A673 (cell line): ENCODE measurements at regions not wholly inside any gene's neighbourhood (a gene's known extent, or its start where the extent isn't known, plus 50 kb on each side); places are given as distances from the start of the nearest gene placed in this dataset.

Experiments
- BruUV-seq: library from RNA; stranded (reverse); fragments of 400-500 nt; replicated peaks from 2 replicates; lab custom pipeline; 2021; lab: Mats Ljungman, UMichigan
- CTCF ChIA-PET: fragments of 300-600 bp; sonication (Branson Sonifier 250); formaldehyde crosslinking; loops from one replicate; lab custom pipeline; 2022; ENCODE audit warnings: antibody characterized with exemption; lab: Charles Lee
- POLR2A ChIA-PET: fragments of 300-600 bp; sonication (Branson Sonifier 250); formaldehyde crosslinking; loops from one replicate; lab custom pipeline; 2022; ENCODE audit warnings: antibody characterized with exemption; ENCODE audit not compliant: low non-redundant PET; lab: Charles Lee
- DNase-seq: peaks from one replicate; pipeline ENCODE4 v3.0.0-alpha.2; 2015; ENCODE audit warnings: low spot score
- H3K27ac ChIP-seq: fragments of 200-600 bp; sonication (generic); 2 replicates; pipeline ENCODE4 v1.5.1; 2016; ENCODE audit warnings: mixed run types, low read depth, mild to moderate bottlenecking, mixed read lengths, antibody characterized with exemption, low read length; ENCODE audit not compliant: poor library complexity, severe bottlenecking
- H3K27me3 ChIP-seq: fragments of 200-600 bp; sonication (generic); replicated peaks from 2 replicates; pipeline ENCODE4 v1.6.1; 2017; ENCODE audit warnings: mixed run types, low read depth, mild to moderate bottlenecking, mixed read lengths, antibody characterized with exemption, low read length; ENCODE audit not compliant: insufficient read depth, poor library complexity
- H3K36me3 ChIP-seq: fragments of 200-600 bp; sonication (generic); 2 replicates; pipeline ENCODE4 v1.6.1; 2016; ENCODE audit warnings: mixed run types, mild to moderate bottlenecking, mixed read lengths, antibody characterized with exemption, low read length; ENCODE audit not compliant: insufficient read depth, poor library complexity, severe bottlenecking
- H3K4me1 ChIP-seq: fragments of 200-600 bp; sonication (generic); 2 replicates; pipeline ENCODE4 v1.6.1; 2017; ENCODE audit warnings: mixed run types, mild to moderate bottlenecking, mixed read lengths, antibody characterized with exemption, low read length; ENCODE audit not compliant: insufficient read depth, poor library complexity, severe bottlenecking
- H3K4me3 ChIP-seq: fragments of 200-600 bp; sonication (generic); 2 replicates; pipeline ENCODE4 v1.5.1; 2016; ENCODE audit warnings: low read depth, mixed run types, mild to moderate bottlenecking, mixed read lengths, low read length; ENCODE audit not compliant: poor library complexity, severe bottlenecking
- H3K9me3 ChIP-seq: fragments of 200-600 bp; sonication (generic); 2 replicates; pipeline ENCODE4 v1.6.1; 2016; ENCODE audit warnings: mixed run types, low read depth, mild to moderate bottlenecking, mixed read lengths, antibody characterized with exemption, low read length; ENCODE audit not compliant: poor library complexity, severe bottlenecking
- CTCF ChIP-seq: fragments of 300-800, 200-600 bp; sonication (generic); conservative IDR thresholded peaks from 2 replicates; pipeline ENCODE4 v1.5.1; 2017; ENCODE audit warnings: low read depth, mild to moderate bottlenecking, antibody characterized with exemption, low read length, moderate library complexity, mixed read lengths
- EZH2 ChIP-seq: fragments of 200-600 bp; sonication (generic); IDR thresholded peaks from 2 replicates; pipeline ENCODE4 v1.6.1; 2017; ENCODE audit warnings: borderline replicate concordance, low read depth, mild to moderate bottlenecking, mixed read lengths, antibody characterized with exemption, low read length; ENCODE audit not compliant: poor library complexity, severe bottlenecking
- intact Hi-C: fragments of 100-400 bp; cut with micrococcal nuclease; formaldehyde crosslinking; loops from one replicate; pipeline ENCODE4 v1.10.0; 2022; ENCODE audit not compliant: unreplicated experiment

GRCh38 chr9:71562140-71562539 is 206.2 kb downstream of the CEMIP2 start:
- DNase-seq: no peak
- CTCF ChIA-PET: no interaction called here

GRCh38 chr9:71557310-71557709 is 211.0 kb downstream of the CEMIP2 start:
- no peak overlapping the region for H3K4me3 ChIP-seq
- POLR2A ChIA-PET: no interaction called here
- H3K36me3 ChIP-seq: no peaks in the 10 kb centered on the region
- no peak overlapping the region for H3K27ac ChIP-seq
- BruUV-seq: no TSS peak
- peaks cover 5% of the 10 kb centered on the region for H3K27me3 ChIP-seq
- no peaks in the 10 kb centered on the region for H3K9me3 ChIP-seq
- TF ChIP-seq EZH2: no peak
- TF ChIP-seq CTCF: no peak
- DNase-seq: no peak
- no peaks in the 10 kb centered on the region for H3K4me1 ChIP-seq
- intact Hi-C loops: no loop called here
- CTCF ChIA-PET: no interaction called here

More at GRCh38 chr9:71562140-71562539, 206.2 kb downstream of the CEMIP2 start:
- POLR2A ChIA-PET: no interaction called here
- Histone ChIP-seq H3K9me3 (no peaks in the 10 kb centered on the region), H3K27ac (no peak overlapping the region), H3K27me3 (no peaks in the 10 kb centered on the region), H3K4me3 (no peak overlapping the region), H3K4me1 (no peaks in the 10 kb centered on the region), H3K36me3 (no peaks in the 10 kb centered on the region)
- TF ChIP-seq CTCF (no peak), EZH2 (no peak)
- no TSS peak for BruUV-seq
- intact Hi-C loops: no loop called here

- TF ChIP-seq EZH2 (no peak), CTCF (no peak)
- H3K4me3 ChIP-seq: no peak overlapping the region
- POLR2A ChIA-PET: no interaction called here
- H3K36me3 ChIP-seq: no peaks in the 10 kb centered on the region
- CTCF ChIA-PET: no interaction called here
- H3K4me1 ChIP-seq: no peaks in the 10 kb centered on the region
- DNase-seq: no peak
- H3K27me3 ChIP-seq: peaks cover 47% of the 10 kb centered on the region
- no TSS peak for BruUV-seq
- intact Hi-C loops: no loop called here
- no peak overlapping the region for H3K27ac ChIP-seq
- no peaks in the 10 kb centered on the region for H3K9me3 ChIP-seq
Measured at GRCh38 chr9:71552480-71552879, 215.8 kb downstream of the CEMIP2 start.
